ENCODE measurements at regions not wholly inside any gene's neighbourhood (a gene's known extent, or its start where the extent isn't known, plus 50 kb on each side); places are given as distances from the start of the nearest gene placed in this dataset.

GRCh38 chr1:98374098-98374497 lies 287.4 kb upstream of the SNX7 start:
- 97% methylated on average over 2 of the region's 2 CpGs for WGBS (ENCODE audit: low lambda C conversion rate)

GRCh38 chr1:98373056-98373455 lies 288.5 kb upstream of the SNX7 start:
- H3K9me3 ChIP-seq, result no peaks in the 10 kb centered on the region
- H3K4me2 ChIP-seq, result no peak overlapping the region
- no peaks in the 10 kb centered on the region for H3K36me3 ChIP-seq (replicated peaks in 1 of 2; ENCODE audit: control insufficient read depth in 1 of 2, insufficient read depth in 2 of 2, low read length in 1 of 2)
- CTCF ChIA-PET, result no interaction called here
- H3K9me2 ChIP-seq, result no peaks in the 10 kb centered on the region
- no peaks in the 10 kb centered on the region for H4K20me1 ChIP-seq (ENCODE audit: insufficient read depth)
- no peak for DNase-seq
- H3K4me1 ChIP-seq (ENCODE audit: control insufficient read depth in 1 of 2, insufficient read depth in 2 of 2, low read depth in 1 of 2, low read length in 1 of 2), result no peaks in the 10 kb centered on the region
- no peak overlapping the region for H3K4me3 ChIP-seq (ENCODE audit: low read depth in 2 of 2, low read length in 1 of 2)
- POLR2A ChIA-PET, result no interaction called here
- no peaks in the 10 kb centered on the region for H3K27me3 ChIP-seq (ENCODE audit: insufficient read depth)
- WGBS (ENCODE audit: low lambda C conversion rate), result 93% methylated on average over 2 of the region's 2 CpGs
- H2AFZ ChIP-seq (ENCODE audit: low read depth), result no peak overlapping the region
- H3K27ac ChIP-seq (ENCODE audit: low read depth in 2 of 2, low read length in 1 of 2), result no peak overlapping the region
- H3K9ac ChIP-seq, result no peak overlapping the region
- H3F3A ChIP-seq (replicated peaks; ENCODE audit: insufficient read depth), result no peaks in the 10 kb centered on the region
- H3K79me2 ChIP-seq (ENCODE audit: insufficient read depth), result no peaks in the 10 kb centered on the region
- TF ChIP-seq RCOR1 (IDR thresholded peaks at IDR 0.05; ENCODE audit: low read length), result no peak
- no peak for TF ChIP-seq EP300 (IDR thresholded peaks at IDR 0.05; ENCODE audit: borderline replicate concordance in 1 of 2, low read depth in 1 of 2, low read length in 1 of 2)
- TF ChIP-seq USF2 (IDR thresholded peaks at IDR 0.05; ENCODE audit: borderline replicate concordance, low read depth, low read length), result no peak
- TF ChIP-seq TEAD4 (IDR thresholded peaks at IDR 0.05; ENCODE audit: borderline replicate concordance, insufficient read depth), result no peak
- TF ChIP-seq, protein P1, sequence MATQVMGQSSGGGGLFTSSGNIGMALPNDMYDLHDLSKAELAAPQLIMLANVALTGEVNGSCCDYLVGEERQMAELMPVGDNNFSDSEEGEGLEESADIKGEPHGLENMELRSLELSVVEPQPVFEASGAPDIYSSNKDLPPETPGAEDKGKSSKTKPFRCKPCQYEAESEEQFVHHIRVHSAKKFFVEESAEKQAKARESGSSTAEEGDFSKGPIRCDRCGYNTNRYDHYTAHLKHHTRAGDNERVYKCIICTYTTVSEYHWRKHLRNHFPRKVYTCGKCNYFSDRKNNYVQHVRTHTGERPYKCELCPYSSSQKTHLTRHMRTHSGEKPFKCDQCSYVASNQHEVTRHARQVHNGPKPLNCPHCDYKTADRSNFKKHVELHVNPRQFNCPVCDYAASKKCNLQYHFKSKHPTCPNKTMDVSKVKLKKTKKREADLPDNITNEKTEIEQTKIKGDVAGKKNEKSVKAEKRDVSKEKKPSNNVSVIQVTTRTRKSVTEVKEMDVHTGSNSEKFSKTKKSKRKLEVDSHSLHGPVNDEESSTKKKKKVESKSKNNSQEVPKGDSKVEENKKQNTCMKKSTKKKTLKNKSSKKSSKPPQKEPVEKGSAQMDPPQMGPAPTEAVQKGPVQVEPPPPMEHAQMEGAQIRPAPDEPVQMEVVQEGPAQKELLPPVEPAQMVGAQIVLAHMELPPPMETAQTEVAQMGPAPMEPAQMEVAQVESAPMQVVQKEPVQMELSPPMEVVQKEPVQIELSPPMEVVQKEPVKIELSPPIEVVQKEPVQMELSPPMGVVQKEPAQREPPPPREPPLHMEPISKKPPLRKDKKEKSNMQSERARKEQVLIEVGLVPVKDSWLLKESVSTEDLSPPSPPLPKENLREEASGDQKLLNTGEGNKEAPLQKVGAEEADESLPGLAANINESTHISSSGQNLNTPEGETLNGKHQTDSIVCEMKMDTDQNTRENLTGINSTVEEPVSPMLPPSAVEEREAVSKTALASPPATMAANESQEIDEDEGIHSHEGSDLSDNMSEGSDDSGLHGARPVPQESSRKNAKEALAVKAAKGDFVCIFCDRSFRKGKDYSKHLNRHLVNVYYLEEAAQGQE (IDR thresholded peaks at IDR 0.05; ENCODE audit: low read depth, low read length), result no peak
- TF ChIP-seq, protein P2, sequence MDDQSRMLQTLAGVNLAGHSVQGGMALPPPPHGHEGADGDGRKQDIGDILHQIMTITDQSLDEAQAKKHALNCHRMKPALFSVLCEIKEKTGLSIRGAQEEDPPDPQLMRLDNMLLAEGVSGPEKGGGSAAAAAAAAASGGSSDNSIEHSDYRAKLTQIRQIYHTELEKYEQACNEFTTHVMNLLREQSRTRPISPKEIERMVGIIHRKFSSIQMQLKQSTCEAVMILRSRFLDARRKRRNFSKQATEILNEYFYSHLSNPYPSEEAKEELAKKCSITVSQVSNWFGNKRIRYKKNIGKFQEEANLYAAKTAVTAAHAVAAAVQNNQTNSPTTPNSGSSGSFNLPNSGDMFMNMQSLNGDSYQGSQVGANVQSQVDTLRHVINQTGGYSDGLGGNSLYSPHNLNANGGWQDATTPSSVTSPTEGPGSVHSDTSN (IDR thresholded peaks at IDR 0.05), result no peak
- TF ChIP-seq FOXJ3 (CRISPR knock-in tag; IDR thresholded peaks at IDR 0.05), result no peak
- TF ChIP-seq USF1 (IDR thresholded peaks at IDR 0.05; ENCODE audit: borderline replicate concordance, low read depth), result no peak
- TF ChIP-seq GATA2 (CRISPR knock-in tag; IDR thresholded peaks at IDR 0.05), result no peak
- no peak for TF ChIP-seq MXI1 (IDR thresholded peaks at IDR 0.05; ENCODE audit: low read depth, low read length)
- no peak for TF ChIP-seq FOXM1 (IDR thresholded peaks at IDR 0.05; ENCODE audit: low read depth)

More at GRCh38 chr1:98374098-98374497, 287.4 kb upstream of the SNX7 start:
- H2AFZ ChIP-seq (ENCODE audit: low read depth), result no peak overlapping the region
- no peaks in the 10 kb centered on the region for H3K9me3 ChIP-seq
- H3K27ac ChIP-seq (ENCODE audit: low read depth in 2 of 2, low read length in 1 of 2), result no peak overlapping the region
- H3K27me3 ChIP-seq (ENCODE audit: insufficient read depth), result no peaks in the 10 kb centered on the region
- H3K9ac ChIP-seq, result no peak overlapping the region
- no peaks in the 10 kb centered on the region for H3K4me1 ChIP-seq (ENCODE audit: control insufficient read depth in 1 of 2, insufficient read depth in 2 of 2, low read depth in 1 of 2, low read length in 1 of 2)
- ChIA-PET CTCF (no interaction called here), POLR2A (no interaction called here)
- no peaks in the 10 kb centered on the region for H3K36me3 ChIP-seq (replicated peaks in 1 of 2; ENCODE audit: control insufficient read depth in 1 of 2, insufficient read depth in 2 of 2, low read length in 1 of 2)
- no peaks in the 10 kb centered on the region for H3K79me2 ChIP-seq (ENCODE audit: insufficient read depth)
- no peak for TF ChIP-seq FOXJ3 (CRISPR knock-in tag; IDR thresholded peaks at IDR 0.05)
- TF ChIP-seq, protein P3, sequence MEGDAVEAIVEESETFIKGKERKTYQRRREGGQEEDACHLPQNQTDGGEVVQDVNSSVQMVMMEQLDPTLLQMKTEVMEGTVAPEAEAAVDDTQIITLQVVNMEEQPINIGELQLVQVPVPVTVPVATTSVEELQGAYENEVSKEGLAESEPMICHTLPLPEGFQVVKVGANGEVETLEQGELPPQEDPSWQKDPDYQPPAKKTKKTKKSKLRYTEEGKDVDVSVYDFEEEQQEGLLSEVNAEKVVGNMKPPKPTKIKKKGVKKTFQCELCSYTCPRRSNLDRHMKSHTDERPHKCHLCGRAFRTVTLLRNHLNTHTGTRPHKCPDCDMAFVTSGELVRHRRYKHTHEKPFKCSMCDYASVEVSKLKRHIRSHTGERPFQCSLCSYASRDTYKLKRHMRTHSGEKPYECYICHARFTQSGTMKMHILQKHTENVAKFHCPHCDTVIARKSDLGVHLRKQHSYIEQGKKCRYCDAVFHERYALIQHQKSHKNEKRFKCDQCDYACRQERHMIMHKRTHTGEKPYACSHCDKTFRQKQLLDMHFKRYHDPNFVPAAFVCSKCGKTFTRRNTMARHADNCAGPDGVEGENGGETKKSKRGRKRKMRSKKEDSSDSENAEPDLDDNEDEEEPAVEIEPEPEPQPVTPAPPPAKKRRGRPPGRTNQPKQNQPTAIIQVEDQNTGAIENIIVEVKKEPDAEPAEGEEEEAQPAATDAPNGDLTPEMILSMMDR (IDR thresholded peaks at IDR 0.05), result no peak
- TF ChIP-seq SIN3A (IDR thresholded peaks at IDR 0.05; ENCODE audit: borderline replicate concordance, low read depth, low read length), result no peak
- no peak for TF ChIP-seq SMC3 (IDR thresholded peaks at IDR 0.05; ENCODE audit: low read depth, low read length)
- no peak for TF ChIP-seq USF1 (IDR thresholded peaks at IDR 0.05; ENCODE audit: borderline replicate concordance, low read depth)
- no peak for TF ChIP-seq GABPA (IDR thresholded peaks at IDR 0.05; ENCODE audit: low read depth)
- TF ChIP-seq NFIC (IDR thresholded peaks at IDR 0.05; ENCODE audit: borderline replicate concordance), result no peak
- TF ChIP-seq CHD2 (IDR thresholded peaks at IDR 0.05; ENCODE audit: low read length, partially characterized antibody), result no peak
- TF ChIP-seq JUND (IDR thresholded peaks at IDR 0.05), result no peak
- H3K4me3 ChIP-seq (ENCODE audit: low read depth in 2 of 2, low read length in 1 of 2), result no peak overlapping the region
- DNase-seq, result no peak
- no peaks in the 10 kb centered on the region for H3K9me2 ChIP-seq
- no peaks in the 10 kb centered on the region for H3F3A ChIP-seq (replicated peaks; ENCODE audit: insufficient read depth)
- no peaks in the 10 kb centered on the region for H4K20me1 ChIP-seq (ENCODE audit: insufficient read depth)
- H3K4me2 ChIP-seq, result no peak overlapping the region
